ENCODE measurements at regions not wholly inside any gene's neighbourhood (a gene's known extent, or its start where the extent isn't known, plus 50 kb on each side); places are given as distances from the start of the nearest gene placed in this dataset.
"Not testable (repeated sequence)": the region's sequence is repeated elsewhere in the genome, so short reads cannot be mapped to it uniquely, and the experiment has no call there.

GRCh38 chr11:21625982-21626381 lies 566.9 kb upstream of the ANO5 start:
- DNase-seq: no peak

- DNase-seq: no peak
Measured at GRCh38 chr11:21628641-21629040, 564.2 kb upstream of the ANO5 start.

GRCh38 chr11:21630934-21631478 lies 561.9 kb upstream of the ANO5 start:
- DNase-seq: no peak

GRCh38 chr11:21631991-21632390 lies 560.9 kb upstream of the ANO5 start:
- no peak for DNase-seq

GRCh38 chr11:21634491-21634890 lies 558.4 kb upstream of the ANO5 start:
- DNase-seq: no peak

GRCh38 chr11:21634956-21635355 lies 557.9 kb upstream of the ANO5 start:
- no peak for DNase-seq

GRCh38 chr11:21635394-21636145 lies 557.3 kb upstream of the ANO5 start:
- DNase-seq: no peak

GRCh38 chr11:21636561-21636960 lies 556.3 kb upstream of the ANO5 start:
- no peak for DNase-seq

GRCh38 chr11:21640491-21640890 lies 552.4 kb upstream of the ANO5 start:
- DNase-seq: no peak

- DNase-seq: no peak
Measured at GRCh38 chr11:21641869-21642268, 551.0 kb upstream of the ANO5 start.

- DNase-seq: no peak
Measured at GRCh38 chr11:21646351-21646750, 546.5 kb upstream of the ANO5 start.

- DNase-seq: no peak
Measured at GRCh38 chr11:21650961-21651360, 541.9 kb upstream of the ANO5 start.

- no peak for DNase-seq
Measured at GRCh38 chr11:21653951-21654421, 538.9 kb upstream of the ANO5 start.

GRCh38 chr11:21656065-21656464 lies 536.8 kb upstream of the ANO5 start:
- no peak for DNase-seq

GRCh38 chr11:21658654-21659193 lies 534.2 kb upstream of the ANO5 start:
- DNase-seq: no peak

- DNase-seq: not testable (repeated sequence)
Measured at GRCh38 chr11:21659377-21659776, 533.5 kb upstream of the ANO5 start.

- no peak for DNase-seq
Measured at GRCh38 chr11:21659961-21660360, 532.9 kb upstream of the ANO5 start.

- no peak for DNase-seq
Measured at GRCh38 chr11:21675049-21675616, 517.8 kb upstream of the ANO5 start.

GRCh38 chr11:21687643-21688042 lies 505.2 kb upstream of the ANO5 start:
- no peak for DNase-seq

- DNase-seq: no peak
Measured at GRCh38 chr11:21704539-21704938, 488.3 kb upstream of the ANO5 start.

- no peak for DNase-seq
Measured at GRCh38 chr11:21707116-21707739, 485.7 kb upstream of the ANO5 start.

GRCh38 chr11:21710809-21711208 lies 482.1 kb upstream of the ANO5 start:
- DNase-seq: no peak

GRCh38 chr11:21711341-21711740 lies 481.5 kb upstream of the ANO5 start:
- DNase-seq: no peak

- no peak for DNase-seq
Measured at GRCh38 chr11:21723678-21724077, 469.2 kb upstream of the ANO5 start.

All from SHP77 treated with DMSO at 0.1 percent for 48 hours (cell line).